ENCODE measurements at regions not wholly inside any gene's neighbourhood (a gene's known extent, or its start where the extent isn't known, plus 50 kb on each side); places are given as distances from the start of the nearest gene placed in this dataset.

GRCh38 chr4:114085611-114086345 is 106.3 kb upstream of the ARSJ start:
- no peak for TF ChIP-seq CTCF (IDR thresholded peaks at IDR 0.05; ENCODE audit: low read depth, low read length)
- TF ChIP-seq MAX (IDR thresholded peaks at IDR 0.05; ENCODE audit: low read depth, low read length) = no peak
- no peak for TF ChIP-seq POLR2A (IDR thresholded peaks at IDR 0.05; ENCODE audit: extremely low read depth, insufficient read length)
- TF ChIP-seq MYC (IDR thresholded peaks at IDR 0.05; ENCODE audit: low read depth, low read length) = no peak
